ENCODE measurements at regions not wholly inside any gene's neighbourhood (a gene's known extent, or its start where the extent isn't known, plus 50 kb on each side); places are given as distances from the start of the nearest gene placed in this dataset.
"Not testable (repeated sequence)": the region's sequence is repeated elsewhere in the genome, so short reads cannot be mapped to it uniquely, and the experiment has no call there.

DNA sequence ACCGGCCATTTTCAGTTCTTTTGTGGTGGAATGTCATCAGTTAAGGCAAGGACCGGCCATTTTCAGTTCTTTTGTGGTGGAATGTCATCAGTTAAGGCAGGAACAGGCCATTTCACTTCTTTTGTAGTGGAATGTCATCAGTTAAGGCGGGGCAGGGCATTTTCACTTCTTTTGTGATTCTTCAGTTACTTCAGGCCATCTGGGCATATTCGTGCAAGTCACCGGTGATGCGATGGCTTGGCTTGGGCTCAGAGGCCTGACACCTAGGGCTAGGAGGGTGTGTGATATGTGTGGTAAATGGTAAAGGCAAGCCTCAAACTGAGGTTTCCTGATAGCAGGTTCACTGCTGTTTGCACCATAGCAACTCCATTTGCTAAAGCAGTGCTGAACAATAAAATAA lies 293.2 kb upstream of the SEMA6A start:
- intact Hi-C loops (cut with micrococcal nuclease) = not testable (repeated sequence)

DNA sequence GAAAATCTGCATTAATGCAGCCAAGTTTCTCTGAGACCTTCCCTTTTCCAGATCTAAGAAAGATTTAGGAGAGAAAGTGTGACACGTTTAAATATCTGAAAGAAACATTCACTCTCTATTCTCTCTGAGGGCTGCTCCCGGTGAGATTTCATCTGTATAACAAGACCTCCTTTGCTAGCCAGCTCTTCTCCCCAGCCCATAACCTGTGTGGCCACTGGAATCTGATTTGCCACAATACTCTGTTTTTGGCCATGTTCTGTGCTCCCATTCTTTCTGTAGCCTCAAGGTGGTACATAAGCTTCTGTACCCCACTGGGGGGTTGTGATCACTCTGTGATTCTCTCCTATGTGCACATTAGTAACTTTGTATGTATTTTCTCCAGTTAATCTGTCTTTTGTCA lies 291.0 kb upstream of the SEMA6A start:
- intact Hi-C loops (cut with micrococcal nuclease) = no loop called here

GRCh38 chr5:116864838-116865190 lies 290.2 kb upstream of the SEMA6A start:
- intact Hi-C loops (cut with micrococcal nuclease) = no loop called here

- intact Hi-C loops (cut with micrococcal nuclease) = no loop called here
Measured at GRCh38 chr5:116864157-116864837, 289.7 kb upstream of the SEMA6A start.

- intact Hi-C loops (cut with micrococcal nuclease) = no loop called here
Measured at GRCh38 chr5:116862632-116863455, 288.2 kb upstream of the SEMA6A start.

GRCh38 chr5:116861666-116862065 lies 287.0 kb upstream of the SEMA6A start:
- intact Hi-C loops (cut with micrococcal nuclease) = no loop called here

DNA sequence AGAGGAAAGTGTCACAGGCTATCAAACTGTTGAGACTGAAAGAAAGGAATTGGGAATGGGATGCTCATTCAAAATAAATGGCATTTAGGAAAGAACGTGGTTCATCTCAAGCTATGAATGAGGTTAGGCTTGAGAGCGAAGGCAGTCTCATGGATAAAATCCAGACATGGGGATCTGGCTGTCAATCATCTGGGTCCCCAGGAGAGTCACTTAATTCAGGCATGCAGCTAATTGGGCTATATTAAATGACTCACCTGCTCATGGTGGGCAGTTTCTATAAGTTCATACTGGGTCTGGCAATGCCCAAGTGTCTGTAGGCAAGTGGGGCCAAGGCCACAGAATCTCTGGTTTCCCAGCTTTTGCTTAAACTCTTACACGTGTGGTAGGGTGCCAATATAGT lies 286.5 kb upstream of the SEMA6A start:
- intact Hi-C loops (cut with micrococcal nuclease) = no loop called here

GRCh38 chr5:116859666-116860320 lies 285.2 kb upstream of the SEMA6A start:
- intact Hi-C loops (cut with micrococcal nuclease) = no loop called here

DNA sequence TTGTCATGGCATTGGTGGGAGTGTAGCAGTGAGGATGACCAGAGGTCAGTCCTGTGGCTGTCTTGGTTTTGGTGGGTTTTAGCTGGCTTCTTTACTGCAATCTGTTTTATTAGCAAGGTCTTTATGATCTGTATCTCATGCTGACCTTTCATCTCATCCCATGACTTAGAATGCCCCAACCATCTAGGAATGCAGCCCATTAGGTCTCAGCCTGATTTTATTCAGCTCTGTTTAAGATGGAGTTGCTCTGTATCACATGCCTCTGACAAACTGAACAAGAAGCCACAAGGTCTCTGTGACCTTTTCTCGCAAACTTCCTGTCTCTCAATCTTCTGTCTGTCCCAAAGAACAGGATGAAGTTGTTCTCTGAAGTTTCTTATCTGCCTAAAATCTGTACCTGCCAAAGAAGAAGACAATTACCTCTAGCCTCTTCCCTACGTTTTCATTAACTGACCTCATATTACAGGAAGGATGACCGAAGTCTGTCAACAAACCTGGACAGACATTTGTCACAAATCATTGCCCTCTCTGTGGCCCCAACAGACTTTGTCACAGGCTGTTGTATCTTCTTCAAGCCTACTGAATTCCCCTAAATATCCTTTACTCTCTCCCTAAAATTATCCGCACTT lies 284.2 kb upstream of the SEMA6A start:
- intact Hi-C loops (cut with micrococcal nuclease) = no loop called here

DNA sequence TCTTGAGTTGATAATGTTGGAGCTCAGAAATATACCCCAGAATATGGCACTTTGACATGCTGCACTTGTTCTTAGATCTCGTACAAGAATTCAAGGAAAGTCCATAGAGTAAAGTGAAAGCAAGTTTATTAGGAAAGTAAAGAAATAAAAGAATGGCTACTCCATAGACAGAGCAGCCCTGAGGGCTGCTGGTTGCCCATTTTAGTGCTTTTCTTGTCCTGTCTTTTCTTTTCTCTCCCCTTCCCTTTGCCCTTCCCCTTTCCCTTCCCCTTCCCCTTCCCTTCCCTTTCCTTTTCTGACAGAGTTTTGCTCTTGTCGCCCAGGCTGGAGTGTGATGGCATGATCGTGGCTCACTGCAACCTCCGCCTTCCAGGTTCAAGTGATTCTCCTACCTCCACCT lies 283.4 kb upstream of the SEMA6A start:
- intact Hi-C loops (cut with micrococcal nuclease) = not testable (repeated sequence)

DNA sequence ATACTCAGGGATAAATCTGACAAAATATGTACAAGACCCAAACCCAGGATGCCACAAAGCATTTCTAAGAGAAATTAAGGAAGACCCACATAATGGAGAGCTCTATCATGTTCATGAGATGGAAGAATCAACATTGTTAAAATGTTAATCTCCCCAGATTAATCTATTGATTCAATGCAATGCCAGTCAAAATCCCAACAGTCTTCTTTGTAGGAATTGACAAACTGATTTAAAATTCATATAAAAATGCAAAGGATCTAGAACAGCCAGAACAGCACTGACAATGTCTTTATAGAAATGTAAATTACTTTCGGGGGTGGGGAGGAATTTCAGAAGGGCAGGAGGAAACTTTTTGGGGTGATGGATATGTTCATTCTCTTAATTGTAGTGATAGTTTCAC lies 281.6 kb upstream of the SEMA6A start:
- intact Hi-C loops (cut with micrococcal nuclease) = no loop called here

DNA sequence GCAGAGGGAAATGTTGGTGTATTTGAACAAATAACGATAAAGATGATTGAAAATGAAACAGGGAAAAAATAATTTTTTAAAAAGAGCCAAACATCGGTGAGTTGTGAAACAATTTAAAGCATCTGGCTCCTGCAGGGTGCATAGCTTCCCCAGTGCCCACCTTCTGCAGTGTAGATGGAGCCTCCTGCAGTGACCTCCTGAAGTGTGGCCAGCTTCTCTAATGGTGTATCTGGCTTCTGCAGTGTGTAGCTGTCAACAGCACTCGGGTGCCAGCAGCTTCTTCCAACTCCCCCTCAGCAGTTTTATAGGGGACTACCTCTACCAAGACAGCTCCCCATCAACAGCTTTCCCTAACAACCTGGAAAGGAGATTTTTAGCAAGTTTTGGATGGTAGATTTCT lies 279.4 kb upstream of the SEMA6A start:
- intact Hi-C loops (cut with micrococcal nuclease) = no loop called here

- intact Hi-C loops (cut with micrococcal nuclease) = no loop called here
Measured at GRCh38 chr5:116848954-116849581, 274.4 kb upstream of the SEMA6A start.

- intact Hi-C loops (cut with micrococcal nuclease) = no loop called here
Measured at GRCh38 chr5:116847960-116848359, 273.3 kb upstream of the SEMA6A start.

GRCh38 chr5:116844015-116844414 lies 269.4 kb upstream of the SEMA6A start:
- intact Hi-C loops (cut with micrococcal nuclease) = no loop called here

GRCh38 chr5:116842514-116842961 lies 267.9 kb upstream of the SEMA6A start:
- intact Hi-C loops (cut with micrococcal nuclease) = no loop called here

GRCh38 chr5:116841734-116842133 lies 267.1 kb upstream of the SEMA6A start:
- intact Hi-C loops (cut with micrococcal nuclease) = no loop called here

GRCh38 chr5:116838011-116838536 lies 263.5 kb upstream of the SEMA6A start:
- intact Hi-C loops (cut with micrococcal nuclease) = no loop called here

DNA sequence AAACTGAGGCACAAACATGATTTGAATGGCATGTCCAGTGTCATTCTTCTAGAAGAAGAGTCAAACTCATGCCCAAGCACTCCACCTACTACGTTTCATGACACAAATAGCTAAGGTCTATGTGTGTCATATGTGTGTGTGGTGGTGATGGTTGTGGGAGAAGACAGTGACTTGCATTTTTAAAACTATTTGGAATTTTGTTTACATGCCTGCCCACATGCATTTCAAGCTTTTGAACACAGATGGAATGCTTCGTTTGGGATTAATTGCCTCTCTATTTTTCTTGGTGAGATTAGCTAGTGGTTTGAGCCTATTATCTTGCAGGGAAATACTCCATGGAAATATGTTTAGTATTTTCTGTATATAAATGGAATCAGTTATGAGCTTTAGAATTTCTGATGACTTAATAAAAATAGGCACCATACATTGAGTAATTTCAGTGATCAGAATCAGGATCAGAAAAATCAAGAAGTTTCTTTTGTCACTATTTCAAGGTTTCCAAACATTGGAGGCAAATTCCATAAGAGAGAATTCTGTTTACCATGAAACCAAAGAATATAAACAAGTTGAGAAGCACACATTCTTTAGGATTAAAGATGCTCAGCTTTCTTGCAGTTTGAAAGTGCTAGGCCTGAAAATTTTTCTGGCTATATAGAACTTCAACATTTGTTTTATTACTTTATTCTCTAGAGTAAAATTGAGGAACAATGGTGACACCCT lies 260.3 kb upstream of the SEMA6A start:
- intact Hi-C loops (cut with micrococcal nuclease) = no loop called here

- intact Hi-C loops (cut with micrococcal nuclease) = no loop called here
Measured at GRCh38 chr5:116830079-116830478, 255.5 kb upstream of the SEMA6A start.

- intact Hi-C loops (cut with micrococcal nuclease) = no loop called here
Measured at GRCh38 chr5:116827078-116827477, 252.5 kb upstream of the SEMA6A start.
